AG04450 (cell line): ENCODE measurements at regions not wholly inside any gene's neighbourhood (a gene's known extent, or its start where the extent isn't known, plus 50 kb on each side); places are given as distances from the start of the nearest gene placed in this dataset.

Source experiments
- CTCF ChIA-PET: fragments of 300-600, 350-600 bp; formaldehyde crosslinking; extraction: SDS; loops from one replicate; lab custom pipeline; 2022; ENCODE audit warnings: antibody characterized with exemption, inconsistent platforms; lab: Charles Lee
- POLR2A ChIA-PET: fragments of 350-600 bp; formaldehyde crosslinking; extraction: SDS; loops from one replicate; lab custom pipeline; 2021; ENCODE audit warnings: antibody characterized with exemption, inconsistent platforms; lab: Yijun Ruan, JAX
- DNase-seq: peaks from one replicate; pipeline ENCODE4 v3.0.0-alpha.2; 2011; ENCODE audit warnings: low read depth, low spot score
- H3K27ac ChIP-seq: one replicate; pipeline ENCODE4 v1.5.1; 2012; ENCODE audit warnings: low read depth, low read length, control low read depth
- H3K27me3 ChIP-seq: one replicate; pipeline ENCODE4 v1.6.0; 2012; ENCODE audit warnings: low read length; ENCODE audit not compliant: control insufficient read depth, insufficient read depth
- H3K4me3 ChIP-seq: 2 replicates; pipeline ENCODE4 v1.5.1; 2011; ENCODE audit warnings: mild to moderate bottlenecking, low read depth, low read length, control low read depth
- H3K9me3 ChIP-seq: 2 replicates; pipeline ENCODE4 v1.5.1; 2012; ENCODE audit warnings: low read length; ENCODE audit not compliant: control insufficient read depth, insufficient read depth
- CTCF ChIP-seq: IDR thresholded peaks from 2 replicates; pipeline ENCODE4 v1.5.1; 2011; ENCODE audit warnings: low read depth, low read length, control low read depth, inconsistent platforms

GRCh38 chr2:107195631-107196030 lies 309.7 kb upstream of the ST6GAL2 start:
- ChIA-PET CTCF (no interaction called here), POLR2A (no interaction called here)
- Histone ChIP-seq H3K27me3 (no peaks in the 10 kb centered on the region), H3K4me3 (no peak overlapping the region), H3K27ac (no peak overlapping the region), H3K9me3 (no peaks in the 10 kb centered on the region; the same call in 1 of the 2 replicates)
- DNase-seq, result no peak
- TF ChIP-seq CTCF, result no peak

- CTCF ChIA-PET, result no interaction called here
- Histone ChIP-seq H3K9me3 (no peaks in the 10 kb centered on the region; the same call in 1 of the 2 replicates), H3K27ac (no peak overlapping the region), H3K27me3 (no peaks in the 10 kb centered on the region), H3K4me3 (no peak overlapping the region)
- no peak for DNase-seq
- POLR2A ChIA-PET, result no interaction called here
- no peak for TF ChIP-seq CTCF
These were observed 311.8 kb upstream of the ST6GAL2 start for GRCh38 chr2:107197594-107198294.

- ChIA-PET CTCF (no interaction called here), POLR2A (no interaction called here)
- H3K4me3 ChIP-seq, result no peak overlapping the region
- no peaks in the 10 kb centered on the region for H3K27me3 ChIP-seq
- no peaks in the 10 kb centered on the region for H3K9me3 ChIP-seq
- no peak overlapping the region for H3K27ac ChIP-seq
- no peak for DNase-seq
- TF ChIP-seq CTCF, result no peak
These were observed 317.1 kb upstream of the ST6GAL2 start for GRCh38 chr2:107202962-107203591.

- no peak for DNase-seq
- Histone ChIP-seq H3K27ac (no peak overlapping the region), H3K9me3 (no peaks in the 10 kb centered on the region; the same call in 1 of the 2 replicates), H3K4me3 (no peak overlapping the region), H3K27me3 (no peaks in the 10 kb centered on the region)
- ChIA-PET CTCF (no interaction called here), POLR2A (no interaction called here)
- TF ChIP-seq CTCF, result no peak
These were observed 329.7 kb upstream of the ST6GAL2 start for GRCh38 chr2:107215401-107216350.
